ENCODE measurements at regions not wholly inside any gene's neighbourhood (a gene's known extent, or its start where the extent isn't known, plus 50 kb on each side); places are given as distances from the start of the nearest gene placed in this dataset.

GRCh38 chr14:100673807-100674154 lies 52.9 kb upstream of the DLK1 start:
- no peak for DNase-seq (ENCODE audit: low read depth)

GRCh38 chr14:100674428-100674827 lies 52.3 kb upstream of the DLK1 start:
- DNase-seq (ENCODE audit: low read depth) = no peak

GRCh38 chr14:100674897-100675619 lies 51.6 kb upstream of the DLK1 start:
- no peak for DNase-seq (ENCODE audit: low read depth)

- DNase-seq (ENCODE audit: low read depth) = no peak
Observed at GRCh38 chr14:100675699-100676684, 50.7 kb upstream of the DLK1 start.
